Thymus (tissue), 11 donors: ENCODE measurements at regions not wholly inside any gene's neighbourhood (a gene's known extent, or its start where the extent isn't known, plus 50 kb on each side); places are given as distances from the start of the nearest gene placed in this dataset.

Source experiments
- DNase-seq, 9 donors: peaks; one replicate each; pipeline ENCODE4 v3.0.0-alpha.2; 2013; ENCODE audit warnings: low spot score in 9 of 9, low read depth in 6 of 9, missing footprints in 1 of 9
- H3K27ac ChIP-seq, 2 donors: one replicate each; pipeline ENCODE4 v1.5.1; 2013; ENCODE audit warnings: control low read depth in 1 of 2, low read depth in 1 of 2, low read length in 1 of 2, mild to moderate bottlenecking in 1 of 2, moderate library complexity in 1 of 2
- H3K27me3 ChIP-seq, 2 donors: one replicate each; pipeline ENCODE4 v1.5.1; 2013; ENCODE audit warnings: low read length in 1 of 2; ENCODE audit not compliant: control insufficient read depth in 2 of 2, insufficient read depth in 1 of 2
- H3K36me3 ChIP-seq, 2 donors: one replicate each; pipeline ENCODE4 v1.5.1; 2013; ENCODE audit warnings: low read length in 1 of 2, mild to moderate bottlenecking in 1 of 2, moderate library complexity in 1 of 2; ENCODE audit not compliant: control insufficient read depth in 2 of 2, insufficient read depth in 2 of 2
- H3K4me1 ChIP-seq, 2 donors: one replicate each; pipeline ENCODE4 v1.5.1; 2013; ENCODE audit warnings: low read length in 2 of 2; ENCODE audit not compliant: control insufficient read depth in 2 of 2, insufficient read depth in 2 of 2
- H3K4me3 ChIP-seq, 2 donors: one replicate each; pipeline ENCODE4 v1.5.1; 2013; ENCODE audit warnings: low read length in 2 of 2, control low read depth in 1 of 2, mild to moderate bottlenecking in 1 of 2
- H3K9me3 ChIP-seq, 2 donors: one replicate each; pipeline ENCODE4 v1.5.1; 2013; ENCODE audit warnings: low read length in 1 of 2, mild to moderate bottlenecking in 1 of 2; ENCODE audit not compliant: control insufficient read depth in 2 of 2, insufficient read depth in 1 of 2
- WGBS: extraction: QIAGEN DNeasy Blood & Tissue Kit; methylation state at CpG from one replicate; pipeline ENCODE4 v1.1.7; 2013; 5-methylcytosine and 5-hydroxymethylcytosine counted together
- donor health status: healthy.

GRCh38 chr2:20553580-20553979, 97.3 kb downstream of the HS1BP3 start:
- H3K4me1 ChIP-seq, result no peaks in the 10 kb centered on the region
- 77% methylated on average over 5 of the region's 5 CpGs for WGBS

GRCh38 chr2:20555954-20556353, 94.9 kb downstream of the HS1BP3 start:
- no peak overlapping the region for H3K4me3 ChIP-seq
- no peaks in the 10 kb centered on the region for H3K36me3 ChIP-seq
- no peak for DNase-seq
- H3K9me3 ChIP-seq, result no peaks in the 10 kb centered on the region
- no peaks in the 10 kb centered on the region for H3K4me1 ChIP-seq
- H3K27me3 ChIP-seq, result no peaks in the 10 kb centered on the region
- H3K27ac ChIP-seq, result no peak overlapping the region

More at GRCh38 chr2:20553580-20553979, 97.3 kb downstream of the HS1BP3 start:
- Histone ChIP-seq H3K4me3 (no peak overlapping the region), H3K9me3 (no peaks in the 10 kb centered on the region), H3K27me3 (no peaks in the 10 kb centered on the region), H3K27ac (no peak overlapping the region), H3K36me3 (no peaks in the 10 kb centered on the region)
- DNase-seq, result no peak

GRCh38 chr2:20556756-20557155, 94.1 kb downstream of the HS1BP3 start:
- DNase-seq, result no peak
- WGBS, result 49% methylated on average over 4 of the region's 4 CpGs
- Histone ChIP-seq H3K27me3 (no peaks in the 10 kb centered on the region), H3K9me3 (no peaks in the 10 kb centered on the region), H3K27ac (no peak overlapping the region), H3K4me3 (no peak overlapping the region), H3K36me3 (no peaks in the 10 kb centered on the region), H3K4me1 (no peaks in the 10 kb centered on the region)

GRCh38 chr2:20557226-20557625, 93.7 kb downstream of the HS1BP3 start:
- no peaks in the 10 kb centered on the region for H3K36me3 ChIP-seq
- no peak overlapping the region for H3K27ac ChIP-seq
- H3K4me3 ChIP-seq, result no peak overlapping the region
- 95% methylated on average over 4 of the region's 4 CpGs for WGBS
- H3K27me3 ChIP-seq, result no peaks in the 10 kb centered on the region
- H3K9me3 ChIP-seq, result no peaks in the 10 kb centered on the region
- no peaks in the 10 kb centered on the region for H3K4me1 ChIP-seq
- no peak for DNase-seq

- Histone ChIP-seq H3K9me3 (no peaks in the 10 kb centered on the region), H3K36me3 (no peaks in the 10 kb centered on the region), H3K27ac (no peak overlapping the region), H3K4me1 (no peaks in the 10 kb centered on the region), H3K4me3 (no peak overlapping the region), H3K27me3 (no peaks in the 10 kb centered on the region)
- WGBS, result 92% methylated on average over 3 of the region's 3 CpGs
- DNase-seq, result no peak
These were observed 93.3 kb downstream of the HS1BP3 start for GRCh38 chr2:20557635-20558034.

GRCh38 chr2:20558391-20559150, 92.3 kb downstream of the HS1BP3 start:
- 94% methylated on average over 12 of the region's 12 CpGs for WGBS
- Histone ChIP-seq H3K27me3 (no peaks in the 10 kb centered on the region), H3K9me3 (no peaks in the 10 kb centered on the region), H3K36me3 (no peaks in the 10 kb centered on the region), H3K4me1 (no peaks in the 10 kb centered on the region), H3K27ac (no peak overlapping the region), H3K4me3 (no peak overlapping the region)
- no peak for DNase-seq

- H3K36me3 ChIP-seq, result no peaks in the 10 kb centered on the region
- 96% methylated on average over 3 of the region's 3 CpGs for WGBS
- no peak overlapping the region for H3K4me3 ChIP-seq
- no peaks in the 10 kb centered on the region for H3K9me3 ChIP-seq
- no peak for DNase-seq
- no peaks in the 10 kb centered on the region for H3K4me1 ChIP-seq
- H3K27ac ChIP-seq, result no peak overlapping the region
- H3K27me3 ChIP-seq, result no peaks in the 10 kb centered on the region
These were observed 91.6 kb downstream of the HS1BP3 start for GRCh38 chr2:20559277-20559676.

- no peaks in the 10 kb centered on the region for H3K4me1 ChIP-seq
- 100% methylated on average over 1 of the region's 1 CpG for WGBS
- H3K36me3 ChIP-seq, result no peaks in the 10 kb centered on the region
- no peaks in the 10 kb centered on the region for H3K9me3 ChIP-seq
- no peaks in the 10 kb centered on the region for H3K27me3 ChIP-seq
- H3K4me3 ChIP-seq, result no peak overlapping the region
- DNase-seq, result no peak
- H3K27ac ChIP-seq, result no peak overlapping the region
These were observed 90.9 kb downstream of the HS1BP3 start for GRCh38 chr2:20560011-20560410.

GRCh38 chr2:20560891-20561636, 89.8 kb downstream of the HS1BP3 start:
- no peaks in the 10 kb centered on the region for H3K4me1 ChIP-seq
- no peaks in the 10 kb centered on the region for H3K9me3 ChIP-seq
- H3K27ac ChIP-seq, result no peak overlapping the region
- no peaks in the 10 kb centered on the region for H3K36me3 ChIP-seq
- 71% methylated on average over 5 of the region's 5 CpGs for WGBS
- H3K27me3 ChIP-seq, result no peaks in the 10 kb centered on the region
- no peak overlapping the region for H3K4me3 ChIP-seq
- DNase-seq, result no peak
